ENCODE measurements at regions not wholly inside any gene's neighbourhood (a gene's known extent, or its start where the extent isn't known, plus 50 kb on each side); places are given as distances from the start of the nearest gene placed in this dataset.

DNA sequence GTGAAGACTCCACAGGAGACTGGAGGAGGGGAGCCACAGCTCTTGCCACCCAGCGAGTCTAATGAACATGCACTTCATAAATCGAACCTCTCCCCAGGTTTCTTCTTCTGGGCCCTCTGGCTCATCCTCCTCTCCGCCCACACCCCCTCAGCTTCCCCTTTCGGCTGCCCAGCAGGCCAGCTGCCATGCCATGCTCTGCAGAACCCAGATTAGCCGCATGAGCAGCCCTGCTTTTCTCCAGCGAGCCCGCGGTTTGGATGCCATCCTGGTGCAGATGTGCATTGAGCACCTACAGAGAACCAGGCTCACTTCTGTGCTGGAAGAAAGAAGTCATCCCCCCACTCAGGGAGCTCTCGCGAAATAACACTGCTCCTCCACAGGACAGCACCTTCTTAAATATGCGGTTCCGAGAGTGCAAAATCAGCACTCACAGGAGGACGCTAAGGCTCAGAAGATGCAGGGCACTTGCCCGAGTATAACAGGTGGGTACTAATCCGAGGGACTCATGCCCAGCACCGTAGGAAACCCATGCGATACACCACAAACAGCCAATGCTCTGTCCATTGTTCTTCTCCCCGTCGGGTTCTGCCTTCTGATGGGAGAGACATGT is 143.0 kb upstream of the THBS2 start:
- TF ChIP-seq, protein P1, sequence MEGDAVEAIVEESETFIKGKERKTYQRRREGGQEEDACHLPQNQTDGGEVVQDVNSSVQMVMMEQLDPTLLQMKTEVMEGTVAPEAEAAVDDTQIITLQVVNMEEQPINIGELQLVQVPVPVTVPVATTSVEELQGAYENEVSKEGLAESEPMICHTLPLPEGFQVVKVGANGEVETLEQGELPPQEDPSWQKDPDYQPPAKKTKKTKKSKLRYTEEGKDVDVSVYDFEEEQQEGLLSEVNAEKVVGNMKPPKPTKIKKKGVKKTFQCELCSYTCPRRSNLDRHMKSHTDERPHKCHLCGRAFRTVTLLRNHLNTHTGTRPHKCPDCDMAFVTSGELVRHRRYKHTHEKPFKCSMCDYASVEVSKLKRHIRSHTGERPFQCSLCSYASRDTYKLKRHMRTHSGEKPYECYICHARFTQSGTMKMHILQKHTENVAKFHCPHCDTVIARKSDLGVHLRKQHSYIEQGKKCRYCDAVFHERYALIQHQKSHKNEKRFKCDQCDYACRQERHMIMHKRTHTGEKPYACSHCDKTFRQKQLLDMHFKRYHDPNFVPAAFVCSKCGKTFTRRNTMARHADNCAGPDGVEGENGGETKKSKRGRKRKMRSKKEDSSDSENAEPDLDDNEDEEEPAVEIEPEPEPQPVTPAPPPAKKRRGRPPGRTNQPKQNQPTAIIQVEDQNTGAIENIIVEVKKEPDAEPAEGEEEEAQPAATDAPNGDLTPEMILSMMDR (optimal IDR thresholded peaks at IDR 0.05 in 1 of 3, IDR thresholded peaks at IDR 0.05 in 1 of 3, conservative IDR thresholded peaks at IDR 0.05 in 1 of 3; ENCODE audit: extremely low read depth in 1 of 3, insufficient read depth in 2 of 3, low read length in 3 of 3), result no peak
- no peak for TF ChIP-seq EZH2 (IDR thresholded peaks at IDR 0.05; ENCODE audit: low read length)

Measured in keratinocyte (primary cell).